ENCODE measurements at regions not wholly inside any gene's neighbourhood (a gene's known extent, or its start where the extent isn't known, plus 50 kb on each side); places are given as distances from the start of the nearest gene placed in this dataset.
"Not testable (repeated sequence)": the region's sequence is repeated elsewhere in the genome, so short reads cannot be mapped to it uniquely, and the experiment has no call there.

- H3K4me1 ChIP-seq (ENCODE audit: control insufficient read depth, insufficient read depth, low read length); ATAC-seq; H3K4me3 ChIP-seq (ENCODE audit: low read length); H3K36me3 ChIP-seq (ENCODE audit: control insufficient read depth, insufficient read depth, low read length); H3K27ac ChIP-seq (ENCODE audit: low read length); H3K27ac Mint-ChIP-seq; H3K9me3 Mint-ChIP-seq; H3K9me3 ChIP-seq (ENCODE audit: control insufficient read depth, insufficient read depth, low read length); H3K4me3 Mint-ChIP-seq; intact Hi-C loops (cut with micrococcal nuclease); DNase-seq; H3K4me1 Mint-ChIP-seq; H3K27me3 Mint-ChIP-seq (ENCODE audit: low read depth in 2 of 2); H3K27me3 ChIP-seq (ENCODE audit: control insufficient read depth, insufficient read depth, low read length); H3K36me3 Mint-ChIP-seq: not testable (repeated sequence)
- no CpG with 5 or more reads among the region's 3 CpGs for WGBS (ENCODE audit: insufficient coverage)
These were observed 67.5 kb upstream of the AGAP9 start for GRCh38 chr10:47590956-47591355.

DNA sequence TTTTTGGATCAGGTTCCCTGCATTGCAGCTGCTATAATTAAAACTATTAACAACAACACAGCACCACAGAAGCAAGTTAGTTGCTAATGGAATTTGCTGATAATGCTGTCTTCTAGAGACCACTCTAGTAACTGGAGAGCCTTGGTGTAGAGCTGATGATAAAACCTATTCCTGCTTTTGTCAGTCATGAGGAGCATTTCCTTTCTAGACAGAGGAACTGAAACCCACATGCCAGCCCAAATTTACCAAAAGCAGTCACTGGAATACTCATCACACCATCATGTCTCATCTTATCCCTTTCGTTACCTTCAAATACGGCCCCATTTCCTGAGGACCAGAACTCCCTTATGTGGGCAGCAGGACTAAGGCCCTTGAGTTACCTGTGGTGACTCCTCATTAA lies 67.1 kb upstream of the AGAP9 start:
- H3K27ac Mint-ChIP-seq; H3K27me3 ChIP-seq (ENCODE audit: control insufficient read depth, insufficient read depth, low read length); H3K4me3 ChIP-seq (ENCODE audit: low read length); H3K27ac ChIP-seq (ENCODE audit: low read length); DNase-seq; H3K9me3 Mint-ChIP-seq; H3K9me3 ChIP-seq (ENCODE audit: control insufficient read depth, insufficient read depth, low read length); intact Hi-C loops (cut with micrococcal nuclease); H3K27me3 Mint-ChIP-seq (ENCODE audit: low read depth in 2 of 2); H3K4me1 Mint-ChIP-seq; H3K36me3 Mint-ChIP-seq; ATAC-seq; H3K36me3 ChIP-seq (ENCODE audit: control insufficient read depth, insufficient read depth, low read length); H3K4me1 ChIP-seq (ENCODE audit: control insufficient read depth, insufficient read depth, low read length); H3K4me3 Mint-ChIP-seq: not testable (repeated sequence)
- WGBS (ENCODE audit: insufficient coverage): no CpG with 5 or more reads among the region's 2 CpGs

GRCh38 chr10:47582051-47582450 lies 58.6 kb upstream of the AGAP9 start:
- H3K36me3 ChIP-seq (ENCODE audit: control insufficient read depth, insufficient read depth, low read length); H3K4me1 Mint-ChIP-seq; H3K27ac ChIP-seq (ENCODE audit: low read length); H3K27ac Mint-ChIP-seq; H3K4me3 Mint-ChIP-seq; H3K4me3 ChIP-seq (ENCODE audit: low read length); H3K36me3 Mint-ChIP-seq; H3K27me3 ChIP-seq (ENCODE audit: control insufficient read depth, insufficient read depth, low read length); intact Hi-C loops (cut with micrococcal nuclease); H3K9me3 ChIP-seq (ENCODE audit: control insufficient read depth, insufficient read depth, low read length); H3K9me3 Mint-ChIP-seq; DNase-seq; H3K4me1 ChIP-seq (ENCODE audit: control insufficient read depth, insufficient read depth, low read length); ATAC-seq; H3K27me3 Mint-ChIP-seq (ENCODE audit: low read depth in 2 of 2): not testable (repeated sequence)
- 100% methylated on average over 1 of the region's 4 CpGs for WGBS (ENCODE audit: insufficient coverage)

DNA sequence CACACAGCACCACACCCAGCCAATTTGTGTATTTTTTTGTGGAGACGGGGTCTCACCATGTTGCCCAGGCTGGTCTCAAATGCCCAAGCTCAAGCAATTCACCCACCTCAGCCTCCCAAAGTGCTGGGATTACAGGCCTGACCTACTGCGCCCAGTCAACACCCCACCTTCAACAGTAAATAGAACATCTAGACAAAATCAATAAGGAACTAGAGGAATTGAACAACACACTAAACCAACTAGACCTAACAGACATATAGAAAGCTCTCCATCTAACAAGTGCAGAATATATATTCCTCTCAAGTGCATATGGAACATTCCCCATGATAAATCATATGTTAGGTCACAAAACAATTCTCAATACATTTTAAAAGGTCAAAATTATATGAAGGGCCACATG lies 56.6 kb upstream of the AGAP9 start:
- H3K27me3 Mint-ChIP-seq (ENCODE audit: low read depth in 2 of 2); H3K27me3 ChIP-seq (ENCODE audit: control insufficient read depth, insufficient read depth, low read length); H3K36me3 ChIP-seq (ENCODE audit: control insufficient read depth, insufficient read depth, low read length); intact Hi-C loops (cut with micrococcal nuclease); H3K4me3 Mint-ChIP-seq; ATAC-seq; H3K4me1 ChIP-seq (ENCODE audit: control insufficient read depth, insufficient read depth, low read length); H3K4me3 ChIP-seq (ENCODE audit: low read length); H3K36me3 Mint-ChIP-seq; DNase-seq; H3K27ac ChIP-seq (ENCODE audit: low read length); H3K4me1 Mint-ChIP-seq; H3K27ac Mint-ChIP-seq; H3K9me3 Mint-ChIP-seq; H3K9me3 ChIP-seq (ENCODE audit: control insufficient read depth, insufficient read depth, low read length): not testable (repeated sequence)
- no CpG with 5 or more reads among the region's 2 CpGs for WGBS (ENCODE audit: insufficient coverage)

- H3K9me3 ChIP-seq (ENCODE audit: control insufficient read depth, insufficient read depth, low read length); H3K27ac ChIP-seq (ENCODE audit: low read length); H3K9me3 Mint-ChIP-seq; DNase-seq; ATAC-seq; H3K4me3 Mint-ChIP-seq; intact Hi-C loops (cut with micrococcal nuclease); H3K27me3 Mint-ChIP-seq (ENCODE audit: low read depth in 2 of 2); H3K4me1 ChIP-seq (ENCODE audit: control insufficient read depth, insufficient read depth, low read length); H3K36me3 ChIP-seq (ENCODE audit: control insufficient read depth, insufficient read depth, low read length); H3K4me1 Mint-ChIP-seq; H3K36me3 Mint-ChIP-seq; H3K27ac Mint-ChIP-seq; H3K27me3 ChIP-seq (ENCODE audit: control insufficient read depth, insufficient read depth, low read length); H3K4me3 ChIP-seq (ENCODE audit: low read length): not testable (repeated sequence)
These were observed 55.1 kb upstream of the AGAP9 start for GRCh38 chr10:47578547-47578946.

Measured in natural killer cell (primary cell).